ENCODE measurements at regions not wholly inside any gene's neighbourhood (a gene's known extent, or its start where the extent isn't known, plus 50 kb on each side); places are given as distances from the start of the nearest gene placed in this dataset.
"Not testable (repeated sequence)": the region's sequence is repeated elsewhere in the genome, so short reads cannot be mapped to it uniquely, and the experiment has no call there.

DNA sequence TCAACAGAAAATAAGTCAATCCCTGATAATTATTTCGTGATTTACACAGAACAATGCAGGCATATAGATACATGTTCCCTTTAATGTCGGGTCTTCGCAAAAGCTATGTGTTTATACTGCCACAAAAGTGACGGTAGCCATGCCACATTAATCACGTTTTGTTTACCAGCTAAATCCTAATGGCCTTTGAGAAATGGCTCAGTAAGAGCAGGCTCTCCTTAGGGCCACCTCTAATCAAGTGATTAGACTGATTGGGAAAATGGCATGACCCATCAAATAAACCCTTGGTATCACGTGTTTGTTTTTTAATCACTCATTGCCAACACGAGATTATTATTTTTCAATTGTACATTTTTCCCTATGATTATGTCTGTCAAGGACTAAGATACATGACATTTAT lies 102.0 kb upstream of the USP25 start:
- H3K4me2 ChIP-seq (ENCODE audit: low read length) = no peak overlapping the region
- BruUV-seq (replicated peaks) = no TSS peak
- ChIA-PET POLR2A (interaction anchor here (0.5 to 1.2 kb wide), 3 partner anchors 9 to 353 kb away, joined by 3 read pairs; no protein-coding TSS in a partner anchor), CTCF (ENCODE audit: unreplicated experiment) (no interaction called here)
- H3K27ac ChIP-seq (ENCODE audit: low read depth, low read length, poor library complexity, severe bottlenecking) = no peak overlapping the region
- no peaks in the 10 kb centered on the region for H3K9me3 ChIP-seq (ENCODE audit: low read length)
- H3K9me2 ChIP-seq (ENCODE audit: insufficient read depth, low read length) = no peaks in the 10 kb centered on the region
- H3K36me3 ChIP-seq (ENCODE audit: insufficient read depth, low read length) = no peaks in the 10 kb centered on the region
- no peaks in the 10 kb centered on the region for H3K4me1 ChIP-seq (ENCODE audit: insufficient read depth, low read length, poor library complexity, severe bottlenecking)
- no peak overlapping the region for H2AFZ ChIP-seq (ENCODE audit: low read length)
- intact Hi-C loops (cut with micrococcal nuclease; ENCODE audit: unreplicated experiment) = no loop called here
- no peak overlapping the region for H3K4me3 ChIP-seq (ENCODE audit: low read depth, low read length, poor library complexity, severe bottlenecking)
- TF ChIP-seq EZH2phosphoT487 (IDR thresholded peaks at IDR 0.05; ENCODE audit: borderline replicate concordance, low read depth, low read length) = no peak
- TF ChIP-seq, protein P1, sequence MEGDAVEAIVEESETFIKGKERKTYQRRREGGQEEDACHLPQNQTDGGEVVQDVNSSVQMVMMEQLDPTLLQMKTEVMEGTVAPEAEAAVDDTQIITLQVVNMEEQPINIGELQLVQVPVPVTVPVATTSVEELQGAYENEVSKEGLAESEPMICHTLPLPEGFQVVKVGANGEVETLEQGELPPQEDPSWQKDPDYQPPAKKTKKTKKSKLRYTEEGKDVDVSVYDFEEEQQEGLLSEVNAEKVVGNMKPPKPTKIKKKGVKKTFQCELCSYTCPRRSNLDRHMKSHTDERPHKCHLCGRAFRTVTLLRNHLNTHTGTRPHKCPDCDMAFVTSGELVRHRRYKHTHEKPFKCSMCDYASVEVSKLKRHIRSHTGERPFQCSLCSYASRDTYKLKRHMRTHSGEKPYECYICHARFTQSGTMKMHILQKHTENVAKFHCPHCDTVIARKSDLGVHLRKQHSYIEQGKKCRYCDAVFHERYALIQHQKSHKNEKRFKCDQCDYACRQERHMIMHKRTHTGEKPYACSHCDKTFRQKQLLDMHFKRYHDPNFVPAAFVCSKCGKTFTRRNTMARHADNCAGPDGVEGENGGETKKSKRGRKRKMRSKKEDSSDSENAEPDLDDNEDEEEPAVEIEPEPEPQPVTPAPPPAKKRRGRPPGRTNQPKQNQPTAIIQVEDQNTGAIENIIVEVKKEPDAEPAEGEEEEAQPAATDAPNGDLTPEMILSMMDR (conservative IDR thresholded peaks at IDR 0.05; ENCODE audit: low read length) = no peak
- no peaks in the 10 kb centered on the region for H4K20me1 ChIP-seq (ENCODE audit: insufficient read depth, low read length)
- H3K79me2 ChIP-seq (ENCODE audit: insufficient read depth, low read depth, low read length) = no peaks in the 10 kb centered on the region
- DNase-seq (ENCODE audit: low spot score) = no peak

DNA sequence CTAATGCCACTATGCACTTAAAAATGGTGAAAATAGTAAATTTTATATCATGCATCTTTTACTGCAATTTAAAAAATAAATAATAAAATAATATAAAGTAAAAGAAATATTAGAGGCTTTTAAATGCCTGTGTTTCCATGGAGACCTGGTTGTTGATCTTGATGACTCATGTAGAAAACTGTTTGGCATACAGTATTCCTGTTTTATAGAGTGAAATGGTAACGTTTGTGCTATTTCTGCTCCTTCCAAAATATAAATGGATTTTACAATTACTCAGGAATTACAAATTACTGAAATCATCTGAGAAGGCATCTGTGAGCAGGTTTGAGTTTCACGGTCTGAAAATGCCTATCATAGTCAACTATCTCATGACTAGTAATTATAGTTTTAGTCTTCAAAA lies 98.4 kb upstream of the USP25 start:
- no TSS peak for BruUV-seq (replicated peaks)
- no peak overlapping the region for H3K4me3 ChIP-seq (ENCODE audit: low read depth, low read length, poor library complexity, severe bottlenecking)
- no peaks in the 10 kb centered on the region for H3K9me3 ChIP-seq (ENCODE audit: low read length)
- no peaks in the 10 kb centered on the region for H3K79me2 ChIP-seq (ENCODE audit: insufficient read depth, low read depth, low read length)
- POLR2A ChIA-PET = no interaction called here
- H3K4me2 ChIP-seq (ENCODE audit: low read length) = no peak overlapping the region
- H4K20me1 ChIP-seq (ENCODE audit: insufficient read depth, low read length) = no peaks in the 10 kb centered on the region
- CTCF ChIA-PET (ENCODE audit: unreplicated experiment) = no interaction called here
- no peak for DNase-seq (ENCODE audit: low spot score)
- no peaks in the 10 kb centered on the region for H3K9me2 ChIP-seq (ENCODE audit: insufficient read depth, low read length)
- H3K27ac ChIP-seq (ENCODE audit: low read depth, low read length, poor library complexity, severe bottlenecking) = no peak overlapping the region
- H2AFZ ChIP-seq (ENCODE audit: low read length) = no peak overlapping the region
- intact Hi-C loops (cut with micrococcal nuclease; ENCODE audit: unreplicated experiment) = no loop called here
- no peaks in the 10 kb centered on the region for H3K36me3 ChIP-seq (ENCODE audit: insufficient read depth, low read length)
- H3K4me1 ChIP-seq (ENCODE audit: insufficient read depth, low read length, poor library complexity, severe bottlenecking) = no peaks in the 10 kb centered on the region
- no peak for TF ChIP-seq EZH2phosphoT487 (IDR thresholded peaks at IDR 0.05; ENCODE audit: borderline replicate concordance, low read depth, low read length)
- TF ChIP-seq, protein P1 (conservative IDR thresholded peaks at IDR 0.05; ENCODE audit: low read length) = no peak

DNA sequence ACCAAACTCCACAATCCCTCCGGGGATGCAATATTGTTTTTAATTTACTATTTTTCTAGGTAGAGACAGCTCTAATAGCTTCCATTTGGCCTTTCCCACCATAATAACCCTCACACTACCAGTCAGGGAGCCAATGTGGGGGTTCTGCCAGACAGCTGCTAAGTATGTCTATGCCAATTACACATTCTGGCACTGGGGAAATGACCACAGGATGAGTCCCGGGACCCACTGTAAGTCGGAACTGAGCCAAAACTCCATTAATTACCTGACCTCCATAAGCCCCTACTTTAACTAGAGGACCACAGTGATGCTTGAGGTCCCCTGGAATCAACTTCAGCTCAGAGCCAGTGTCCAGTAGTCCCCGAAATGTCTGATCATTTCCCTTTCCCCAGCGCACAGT lies 95.2 kb upstream of the USP25 start:
- H3K27ac ChIP-seq (ENCODE audit: low read depth, low read length, poor library complexity, severe bottlenecking); intact Hi-C loops (cut with micrococcal nuclease; ENCODE audit: unreplicated experiment); DNase-seq (ENCODE audit: low spot score); H3K4me2 ChIP-seq (ENCODE audit: low read length); CTCF ChIA-PET (ENCODE audit: unreplicated experiment); H3K9me3 ChIP-seq (ENCODE audit: low read length); BruUV-seq (replicated peaks); H2AFZ ChIP-seq (ENCODE audit: low read length); H3K79me2 ChIP-seq (ENCODE audit: insufficient read depth, low read depth, low read length); H3K4me1 ChIP-seq (ENCODE audit: insufficient read depth, low read length, poor library complexity, severe bottlenecking); H3K4me3 ChIP-seq (ENCODE audit: low read depth, low read length, poor library complexity, severe bottlenecking); H4K20me1 ChIP-seq (ENCODE audit: insufficient read depth, low read length); H3K9me2 ChIP-seq (ENCODE audit: insufficient read depth, low read length); H3K36me3 ChIP-seq (ENCODE audit: insufficient read depth, low read length): not testable (repeated sequence)
- POLR2A ChIA-PET = interaction anchor here (1.1 kb wide), 1 partner anchor 59 kb away, joined by 3 read pairs; no protein-coding TSS in a partner anchor

Data from OCI-LY7 (cell line).